Upper lobe of right lung (tissue), 1 donor: ENCODE measurements at regions not wholly inside any gene's neighbourhood (a gene's known extent, or its start where the extent isn't known, plus 50 kb on each side); places are given as distances from the start of the nearest gene placed in this dataset.
A peak's percentile ranks its signal among the peaks of the same experiment; 100 is the strongest.
"Not testable (repeated sequence)": the region's sequence is repeated elsewhere in the genome, so short reads cannot be mapped to it uniquely, and the experiment has no call there.

Experiments used
- ATAC-seq: fragments of 200-7000 bp; cut with Tn5 transposase; one replicate; pipeline ENCODE4 v1.9.1; 2020; ENCODE audit warnings: mild to moderate bottlenecking, moderate library complexity
- DNase-seq: peaks from one replicate; pipeline ENCODE4 v3.0.0-alpha.2; 2020
- H3K27ac ChIP-seq: fragments of 200-600 bp; one replicate; pipeline ENCODE4 v1.8.0; 2022
- H3K27me3 ChIP-seq: fragments of 200-600 bp; one replicate; pipeline ENCODE4 v1.8.0; 2022; ENCODE audit warnings: mild to moderate bottlenecking
- H3K36me3 ChIP-seq: fragments of 200-600 bp; one replicate; pipeline ENCODE4 v1.8.0; 2022
- H3K4me1 ChIP-seq: fragments of 200-600 bp; one replicate; pipeline ENCODE4 v1.8.0; 2022
- H3K4me3 ChIP-seq: fragments of 200-600 bp; one replicate; pipeline ENCODE4 v1.8.0; 2022; ENCODE audit warnings: mild to moderate bottlenecking
- H3K9me3 ChIP-seq: fragments of 200-600 bp; one replicate; pipeline ENCODE4 v1.8.0; 2022
- intact Hi-C: fragments of 100-400 bp; cut with DNase I; formaldehyde crosslinking; loops from one replicate; pipeline ENCODE4 v1.11.0; 2022
- TF ChIP-seq, protein P1 (sequence below): fragments of 200-600 bp; IDR thresholded peaks from one replicate; pipeline ENCODE4 v1.8.0; 2022; ENCODE audit warnings: antibody characterized with exemption
- donor health status: DM: no; HTN: yes; CAD: no; lungs with severe emphysema.

- Histone ChIP-seq H3K27me3 (no peaks in the 10 kb centered on the region), H3K36me3 (no peaks in the 10 kb centered on the region), H3K4me1 (no peaks in the 10 kb centered on the region), H3K27ac (no peak overlapping the region), H3K9me3 (no peaks in the 10 kb centered on the region), H3K4me3 (no peak overlapping the region)
- TF ChIP-seq, protein P1, sequence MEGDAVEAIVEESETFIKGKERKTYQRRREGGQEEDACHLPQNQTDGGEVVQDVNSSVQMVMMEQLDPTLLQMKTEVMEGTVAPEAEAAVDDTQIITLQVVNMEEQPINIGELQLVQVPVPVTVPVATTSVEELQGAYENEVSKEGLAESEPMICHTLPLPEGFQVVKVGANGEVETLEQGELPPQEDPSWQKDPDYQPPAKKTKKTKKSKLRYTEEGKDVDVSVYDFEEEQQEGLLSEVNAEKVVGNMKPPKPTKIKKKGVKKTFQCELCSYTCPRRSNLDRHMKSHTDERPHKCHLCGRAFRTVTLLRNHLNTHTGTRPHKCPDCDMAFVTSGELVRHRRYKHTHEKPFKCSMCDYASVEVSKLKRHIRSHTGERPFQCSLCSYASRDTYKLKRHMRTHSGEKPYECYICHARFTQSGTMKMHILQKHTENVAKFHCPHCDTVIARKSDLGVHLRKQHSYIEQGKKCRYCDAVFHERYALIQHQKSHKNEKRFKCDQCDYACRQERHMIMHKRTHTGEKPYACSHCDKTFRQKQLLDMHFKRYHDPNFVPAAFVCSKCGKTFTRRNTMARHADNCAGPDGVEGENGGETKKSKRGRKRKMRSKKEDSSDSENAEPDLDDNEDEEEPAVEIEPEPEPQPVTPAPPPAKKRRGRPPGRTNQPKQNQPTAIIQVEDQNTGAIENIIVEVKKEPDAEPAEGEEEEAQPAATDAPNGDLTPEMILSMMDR, result no peak
- DNase-seq (no peak), ATAC-seq (no peak)
- intact Hi-C loops, result no loop called here
Observed at GRCh38 chr12:40172879-40173278, 51.9 kb upstream of the LRRK2 start.

DNA sequence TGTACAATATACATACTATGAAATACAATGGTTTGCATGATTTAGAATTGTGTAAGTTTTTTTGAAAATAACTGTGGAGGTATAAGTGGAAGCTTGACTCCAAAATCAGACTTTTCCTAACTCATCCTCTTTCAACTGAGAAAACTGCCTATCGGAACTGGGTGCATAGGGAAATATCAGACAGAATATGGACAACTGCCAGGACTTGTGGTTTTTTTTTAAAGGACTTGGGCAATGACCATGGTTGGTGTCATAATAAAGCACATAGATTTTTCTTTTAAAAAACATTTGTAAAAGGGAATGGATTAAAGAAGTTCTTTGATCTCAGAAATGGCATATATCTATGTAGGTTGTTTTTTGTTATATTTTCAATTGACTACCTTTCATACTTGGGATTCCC, 53.3 kb upstream of the LRRK2 start:
- intact Hi-C loops, result no loop called here
- no peaks in the 10 kb centered on the region for H3K27me3 ChIP-seq
- no peaks in the 10 kb centered on the region for H3K9me3 ChIP-seq
- TF ChIP-seq, protein P1, result no peak
- no peaks in the 10 kb centered on the region for H3K4me1 ChIP-seq
- ATAC-seq (peak; percentile 43), DNase-seq (no peak)
- no peak overlapping the region for H3K4me3 ChIP-seq
- no peak overlapping the region for H3K27ac ChIP-seq
- H3K36me3 ChIP-seq, result no peaks in the 10 kb centered on the region

- TF ChIP-seq, protein P1, result no peak
- no peak for DNase-seq
- no peak overlapping the region for H3K27ac ChIP-seq
- H3K36me3 ChIP-seq, result no peaks in the 10 kb centered on the region
- no peaks in the 10 kb centered on the region for H3K4me1 ChIP-seq
- H3K4me3 ChIP-seq, result no peak overlapping the region
- no peaks in the 10 kb centered on the region for H3K9me3 ChIP-seq
- H3K27me3 ChIP-seq, result no peaks in the 10 kb centered on the region
- no peak for ATAC-seq
- intact Hi-C loops, result no loop called here
Observed at GRCh38 chr12:40171066-40171465, 53.7 kb upstream of the LRRK2 start.

DNA sequence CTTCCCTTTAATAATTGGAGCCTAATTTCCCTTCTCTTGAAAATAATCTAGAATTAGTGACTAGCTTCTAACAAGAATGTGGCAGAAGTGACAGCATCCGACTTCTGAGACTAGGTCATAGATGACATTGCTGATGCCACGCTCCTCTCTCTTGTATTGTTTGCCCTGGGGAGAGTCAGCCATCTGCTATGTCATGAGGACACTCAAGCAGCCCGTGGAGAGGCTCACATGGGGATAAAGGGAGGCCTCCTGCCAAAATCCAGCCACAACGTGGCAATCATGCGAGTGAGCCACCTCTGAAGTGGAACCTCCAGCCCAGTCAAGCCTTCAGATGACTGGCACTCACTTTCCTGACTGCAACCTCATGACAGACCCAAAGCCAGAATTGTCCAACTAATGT, 54.2 kb upstream of the LRRK2 start:
- Histone ChIP-seq H3K9me3 (no peaks in the 10 kb centered on the region), H3K4me1 (no peaks in the 10 kb centered on the region), H3K4me3 (no peak overlapping the region), H3K27me3 (no peaks in the 10 kb centered on the region), H3K36me3 (no peaks in the 10 kb centered on the region), H3K27ac (no peak overlapping the region)
- intact Hi-C loops, result no loop called here
- peak; percentile 69 for ATAC-seq
- no peak for DNase-seq
- TF ChIP-seq, protein P1, result no peak

- Histone ChIP-seq H3K36me3 (no peaks in the 10 kb centered on the region), H3K27ac (no peak overlapping the region), H3K9me3 (no peaks in the 10 kb centered on the region), H3K27me3 (no peaks in the 10 kb centered on the region), H3K4me1 (no peaks in the 10 kb centered on the region), H3K4me3 (no peak overlapping the region)
- ATAC-seq (no peak), DNase-seq (no peak)
- TF ChIP-seq, protein P1, result no peak
- intact Hi-C loops, result no loop called here
Observed at GRCh38 chr12:40168868-40169267, 55.9 kb upstream of the LRRK2 start.

- H3K4me3 ChIP-seq, H3K36me3 ChIP-seq, intact Hi-C loops, ATAC-seq, H3K27ac ChIP-seq, H3K9me3 ChIP-seq, H3K4me1 ChIP-seq, DNase-seq, H3K27me3 ChIP-seq: not testable (repeated sequence)
Observed at GRCh38 chr12:40168419-40168818, 56.4 kb upstream of the LRRK2 start.
